Panc1 (cell line): ENCODE measurements at regions not wholly inside any gene's neighbourhood (a gene's known extent, or its start where the extent isn't known, plus 50 kb on each side); places are given as distances from the start of the nearest gene placed in this dataset.

Experiments used
- ATAC-seq: fragments of 200-7000 bp; cut with Tn5 transposase; 2 replicates; pipeline ENCODE4 v1.9.1; 2020; ENCODE audit warnings: mild to moderate bottlenecking, moderate library complexity
- BruUV-seq: library from RNA; stranded (reverse); fragments of 400-500 nt; replicated peaks from 2 replicates; lab custom pipeline; 2021; lab: Mats Ljungman, UMichigan
- CTCF ChIA-PET: fragments of 300-600 bp; sonication (Branson Sonifier 250); formaldehyde crosslinking; loops from one replicate; lab custom pipeline; 2022; ENCODE audit warnings: antibody characterized with exemption; lab: Charles Lee
- POLR2A ChIA-PET: fragments of 300-600 bp; sonication (Branson Sonifier 250); formaldehyde crosslinking; loops from one replicate; lab custom pipeline; 2022; ENCODE audit warnings: antibody characterized with exemption; lab: Charles Lee
- DNase-seq: peaks from one replicate; pipeline ENCODE4 v3.0.0-alpha.2; 2010; ENCODE audit warnings: low read depth, low spot score
- H3K27ac ChIP-seq: 2 replicates; pipeline ENCODE4 v1.5.1; 2011; ENCODE audit warnings: mild to moderate bottlenecking, low read length, inconsistent platforms
- H3K27me3 ChIP-seq: fragments of 200-500 bp; sonication (Bioruptor generic); 2 replicates; pipeline ENCODE4 v1.6.0; 2014; ENCODE audit warnings: low read length, inconsistent platforms; ENCODE audit not compliant: control insufficient read depth, insufficient read depth
- H3K36me3 ChIP-seq: fragments of 200-500 bp; sonication (Bioruptor generic); 2 replicates; pipeline ENCODE4 v1.5.1; 2014; ENCODE audit warnings: inconsistent platforms, mild to moderate bottlenecking, low read length, moderate library complexity; ENCODE audit not compliant: control insufficient read depth, insufficient read depth
- H3K4me1 ChIP-seq: 2 replicates; pipeline ENCODE4 v1.5.1; 2011; ENCODE audit warnings: inconsistent platforms, mild to moderate bottlenecking, low read length, moderate library complexity; ENCODE audit not compliant: control insufficient read depth, insufficient read depth
- H3K4me3 ChIP-seq, 2 experiments: 2 replicates each; pipeline ENCODE4 v1.5.1; 2011 to 2012; ENCODE audit warnings: low read depth in 2 of 2, low read length in 2 of 2, mild to moderate bottlenecking in 2 of 2, inconsistent platforms in 1 of 2, moderate library complexity in 1 of 2
- H3K9me3 ChIP-seq: fragments of 200-500 bp; sonication (Bioruptor generic); 2 replicates; pipeline ENCODE4 v1.5.1; 2014; ENCODE audit warnings: low read depth, mild to moderate bottlenecking, inconsistent platforms, low read length, moderate library complexity; ENCODE audit not compliant: control insufficient read depth, insufficient read depth
- POLR2AphosphoS5 ChIP-seq: IDR thresholded peaks from 2 replicates; pipeline ENCODE4 v1.6.1; 2012; ENCODE audit warnings: mild to moderate bottlenecking, low read depth, low read length, moderate library complexity
- SIN3A ChIP-seq: IDR thresholded peaks from 2 replicates; pipeline ENCODE4 v1.6.1; 2012; ENCODE audit warnings: low read depth, mild to moderate bottlenecking, low read length, moderate library complexity, borderline replicate concordance; ENCODE audit not compliant: insufficient read depth
- TCF7L2 ChIP-seq: IDR thresholded peaks from 2 replicates; pipeline ENCODE4 v1.6.1; 2011; ENCODE audit warnings: mild to moderate bottlenecking, low read depth, low read length, inconsistent platforms
- in situ Hi-C: cut with HindIII; loops from 2 replicates; pipeline ENCODE4 v1.10.0; 2016; ENCODE audit warnings: low sequenced_read_pairs, low pct_unique_long_range_greater_than_20kb
- intact Hi-C: fragments of 100-400 bp; cut with micrococcal nuclease; formaldehyde crosslinking; loops from one replicate; pipeline ENCODE4 v1.10.0; 2022; ENCODE audit not compliant: unreplicated experiment
- TF ChIP-seq, protein P1 (sequence below): fragments of 450-650 bp; IDR thresholded peaks from 2 replicates; pipeline ENCODE4 v1.5.1; 2017; ENCODE audit warnings: mild to moderate bottlenecking
- TF ChIP-seq, protein P2 (sequence below), 2 experiments: IDR thresholded peaks; 2 replicates each; pipeline ENCODE4 v1.6.1; 2011 to 2012; ENCODE audit warnings: low read depth in 2 of 2, control low read depth in 1 of 2, low read length in 1 of 2, mild to moderate bottlenecking in 1 of 2, moderate library complexity in 1 of 2; ENCODE audit not compliant: insufficient read depth in 1 of 2

DNA sequence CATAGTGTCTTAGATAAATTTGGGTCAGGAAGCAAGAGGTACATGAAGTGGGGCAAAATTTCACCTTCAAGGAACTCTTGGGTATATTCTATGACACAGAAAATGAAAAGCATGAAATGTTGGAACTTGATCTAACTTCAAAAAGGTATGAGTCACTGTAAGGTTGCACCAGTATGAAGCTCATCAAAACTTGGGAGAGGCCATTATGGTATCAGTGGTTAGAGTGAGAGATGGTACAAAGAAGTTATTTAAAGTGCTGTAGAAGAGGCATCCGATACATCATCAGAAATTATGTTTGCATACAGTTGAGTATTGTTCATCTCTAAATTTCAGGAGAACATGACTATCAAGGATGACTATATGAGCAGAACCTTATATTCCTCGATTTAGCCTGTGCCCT lies 302.9 kb upstream of the SUCLG2 start:
- H3K27me3 ChIP-seq = no peaks in the 10 kb centered on the region
- BruUV-seq = no TSS peak
- intact Hi-C loops (no loop called here), in situ Hi-C loops (no loop called here)
- DNase-seq (no peak), ATAC-seq (no peak)
- ChIA-PET POLR2A (no interaction called here), CTCF (no interaction called here)
- no peak overlapping the region for H3K4me3 ChIP-seq
- H3K9me3 ChIP-seq = no peaks in the 10 kb centered on the region
- H3K27ac ChIP-seq = no peak overlapping the region
- H3K36me3 ChIP-seq = no peaks in the 10 kb centered on the region
- no peak for TF ChIP-seq TCF7L2
- TF ChIP-seq, protein P1, sequence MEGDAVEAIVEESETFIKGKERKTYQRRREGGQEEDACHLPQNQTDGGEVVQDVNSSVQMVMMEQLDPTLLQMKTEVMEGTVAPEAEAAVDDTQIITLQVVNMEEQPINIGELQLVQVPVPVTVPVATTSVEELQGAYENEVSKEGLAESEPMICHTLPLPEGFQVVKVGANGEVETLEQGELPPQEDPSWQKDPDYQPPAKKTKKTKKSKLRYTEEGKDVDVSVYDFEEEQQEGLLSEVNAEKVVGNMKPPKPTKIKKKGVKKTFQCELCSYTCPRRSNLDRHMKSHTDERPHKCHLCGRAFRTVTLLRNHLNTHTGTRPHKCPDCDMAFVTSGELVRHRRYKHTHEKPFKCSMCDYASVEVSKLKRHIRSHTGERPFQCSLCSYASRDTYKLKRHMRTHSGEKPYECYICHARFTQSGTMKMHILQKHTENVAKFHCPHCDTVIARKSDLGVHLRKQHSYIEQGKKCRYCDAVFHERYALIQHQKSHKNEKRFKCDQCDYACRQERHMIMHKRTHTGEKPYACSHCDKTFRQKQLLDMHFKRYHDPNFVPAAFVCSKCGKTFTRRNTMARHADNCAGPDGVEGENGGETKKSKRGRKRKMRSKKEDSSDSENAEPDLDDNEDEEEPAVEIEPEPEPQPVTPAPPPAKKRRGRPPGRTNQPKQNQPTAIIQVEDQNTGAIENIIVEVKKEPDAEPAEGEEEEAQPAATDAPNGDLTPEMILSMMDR = no peak
- no peak for TF ChIP-seq SIN3A
- TF ChIP-seq, protein P2, sequence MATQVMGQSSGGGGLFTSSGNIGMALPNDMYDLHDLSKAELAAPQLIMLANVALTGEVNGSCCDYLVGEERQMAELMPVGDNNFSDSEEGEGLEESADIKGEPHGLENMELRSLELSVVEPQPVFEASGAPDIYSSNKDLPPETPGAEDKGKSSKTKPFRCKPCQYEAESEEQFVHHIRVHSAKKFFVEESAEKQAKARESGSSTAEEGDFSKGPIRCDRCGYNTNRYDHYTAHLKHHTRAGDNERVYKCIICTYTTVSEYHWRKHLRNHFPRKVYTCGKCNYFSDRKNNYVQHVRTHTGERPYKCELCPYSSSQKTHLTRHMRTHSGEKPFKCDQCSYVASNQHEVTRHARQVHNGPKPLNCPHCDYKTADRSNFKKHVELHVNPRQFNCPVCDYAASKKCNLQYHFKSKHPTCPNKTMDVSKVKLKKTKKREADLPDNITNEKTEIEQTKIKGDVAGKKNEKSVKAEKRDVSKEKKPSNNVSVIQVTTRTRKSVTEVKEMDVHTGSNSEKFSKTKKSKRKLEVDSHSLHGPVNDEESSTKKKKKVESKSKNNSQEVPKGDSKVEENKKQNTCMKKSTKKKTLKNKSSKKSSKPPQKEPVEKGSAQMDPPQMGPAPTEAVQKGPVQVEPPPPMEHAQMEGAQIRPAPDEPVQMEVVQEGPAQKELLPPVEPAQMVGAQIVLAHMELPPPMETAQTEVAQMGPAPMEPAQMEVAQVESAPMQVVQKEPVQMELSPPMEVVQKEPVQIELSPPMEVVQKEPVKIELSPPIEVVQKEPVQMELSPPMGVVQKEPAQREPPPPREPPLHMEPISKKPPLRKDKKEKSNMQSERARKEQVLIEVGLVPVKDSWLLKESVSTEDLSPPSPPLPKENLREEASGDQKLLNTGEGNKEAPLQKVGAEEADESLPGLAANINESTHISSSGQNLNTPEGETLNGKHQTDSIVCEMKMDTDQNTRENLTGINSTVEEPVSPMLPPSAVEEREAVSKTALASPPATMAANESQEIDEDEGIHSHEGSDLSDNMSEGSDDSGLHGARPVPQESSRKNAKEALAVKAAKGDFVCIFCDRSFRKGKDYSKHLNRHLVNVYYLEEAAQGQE (IDR thresholded peaks at IDR 0.05; ENCODE audit: insufficient read depth in 1 of 2, low read depth in 2 of 2, low read length in 1 of 2) = no peak
- TF ChIP-seq POLR2AphosphoS5 = no peak
- H3K4me1 ChIP-seq = no peaks in the 10 kb centered on the region

DNA sequence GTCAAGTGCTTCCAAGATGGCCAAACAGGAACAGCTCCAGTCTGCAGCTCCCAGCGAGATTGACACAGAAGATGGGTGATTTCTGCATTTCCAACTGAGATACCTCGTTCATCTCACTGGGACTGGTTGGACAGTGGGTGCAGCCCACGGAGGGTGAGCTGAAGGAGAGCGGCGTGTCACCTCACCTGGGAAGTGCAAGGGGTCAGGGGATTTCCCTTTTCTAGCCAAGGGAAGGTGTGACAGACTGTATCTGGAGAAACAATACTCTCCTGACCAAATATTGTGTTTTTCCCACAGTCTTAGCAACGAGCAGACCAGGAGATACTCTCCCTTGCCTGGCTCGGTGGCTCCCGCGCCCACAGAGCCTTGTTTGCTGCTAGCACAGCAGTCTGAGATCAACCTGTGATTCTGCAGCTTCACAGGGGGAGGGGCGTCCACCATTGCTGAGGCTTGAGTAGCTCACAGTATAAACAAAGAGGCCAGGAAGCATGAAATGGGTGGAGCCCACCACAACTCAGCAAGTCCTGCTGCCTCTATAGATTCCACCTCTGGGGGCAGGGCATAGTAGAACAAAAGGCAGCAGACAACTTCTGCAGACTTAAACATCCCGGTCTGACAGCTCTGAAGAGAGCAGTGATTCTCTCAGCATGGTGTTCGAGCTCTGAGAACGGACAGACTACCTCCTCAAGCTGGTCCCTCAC lies 293.5 kb upstream of the SUCLG2 start:
- no peak overlapping the region for H3K4me3 ChIP-seq
- TF ChIP-seq POLR2AphosphoS5 = no peak
- TF ChIP-seq, protein P1 = no peak
- TF ChIP-seq TCF7L2 = no peak
- TF ChIP-seq, protein P2 (IDR thresholded peaks at IDR 0.05; ENCODE audit: insufficient read depth in 1 of 2, low read depth in 2 of 2, low read length in 1 of 2) = no peak
- TF ChIP-seq SIN3A = no peak
- intact Hi-C loops (no loop called here), in situ Hi-C loops (no loop called here)
- POLR2A ChIA-PET = no interaction called here
- DNase-seq (no peak), ATAC-seq (no peak)
- no peaks in the 10 kb centered on the region for H3K9me3 ChIP-seq
- no peaks in the 10 kb centered on the region for H3K27me3 ChIP-seq
- no TSS peak for BruUV-seq
- H3K4me1 ChIP-seq = no peaks in the 10 kb centered on the region
- no peak overlapping the region for H3K27ac ChIP-seq
- CTCF ChIA-PET = no interaction called here
- no peaks in the 10 kb centered on the region for H3K36me3 ChIP-seq
